ENCODE measurements at regions not wholly inside any gene's neighbourhood (a gene's known extent, or its start where the extent isn't known, plus 50 kb on each side); places are given as distances from the start of the nearest gene placed in this dataset.

DNA sequence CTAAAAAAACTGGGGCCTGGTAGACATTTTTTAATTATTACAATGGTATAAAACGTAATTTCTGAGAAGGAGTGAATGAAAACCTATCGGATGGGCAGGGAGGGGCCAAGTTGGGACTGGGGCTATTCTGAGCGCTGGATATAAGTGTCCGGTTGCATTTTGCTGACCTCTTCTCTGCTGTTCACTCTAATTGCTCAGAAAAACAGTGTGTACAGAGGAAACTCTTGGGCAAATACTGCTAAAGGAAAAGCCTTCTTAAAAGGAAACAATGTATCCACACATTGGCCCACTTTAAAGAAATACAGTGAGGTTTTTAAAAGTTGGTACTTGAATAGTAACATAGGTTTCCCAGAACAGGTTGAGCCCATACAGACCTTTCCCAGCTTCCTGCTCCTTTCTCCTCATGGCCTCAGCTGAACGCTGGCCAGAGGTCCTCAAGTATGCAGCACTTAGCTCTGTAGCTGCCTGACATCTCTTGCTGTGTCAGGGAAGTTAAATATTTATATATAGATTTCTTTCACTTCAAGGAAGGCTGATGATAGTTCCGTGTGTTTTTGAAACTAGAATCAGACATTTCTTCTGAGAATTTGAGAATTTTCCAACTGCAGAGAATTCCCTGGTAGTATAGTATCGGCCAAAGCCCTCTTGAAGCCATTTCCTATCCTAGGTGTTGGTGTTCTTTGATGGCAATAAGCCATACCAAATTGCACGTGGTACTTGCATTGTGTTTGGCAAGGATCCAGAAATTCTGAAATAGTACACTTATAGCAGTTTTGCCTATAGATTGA is 97.1 kb upstream of the SLC4A4 start:
- DNase-seq (ENCODE audit: low read depth) = no peak

DNA sequence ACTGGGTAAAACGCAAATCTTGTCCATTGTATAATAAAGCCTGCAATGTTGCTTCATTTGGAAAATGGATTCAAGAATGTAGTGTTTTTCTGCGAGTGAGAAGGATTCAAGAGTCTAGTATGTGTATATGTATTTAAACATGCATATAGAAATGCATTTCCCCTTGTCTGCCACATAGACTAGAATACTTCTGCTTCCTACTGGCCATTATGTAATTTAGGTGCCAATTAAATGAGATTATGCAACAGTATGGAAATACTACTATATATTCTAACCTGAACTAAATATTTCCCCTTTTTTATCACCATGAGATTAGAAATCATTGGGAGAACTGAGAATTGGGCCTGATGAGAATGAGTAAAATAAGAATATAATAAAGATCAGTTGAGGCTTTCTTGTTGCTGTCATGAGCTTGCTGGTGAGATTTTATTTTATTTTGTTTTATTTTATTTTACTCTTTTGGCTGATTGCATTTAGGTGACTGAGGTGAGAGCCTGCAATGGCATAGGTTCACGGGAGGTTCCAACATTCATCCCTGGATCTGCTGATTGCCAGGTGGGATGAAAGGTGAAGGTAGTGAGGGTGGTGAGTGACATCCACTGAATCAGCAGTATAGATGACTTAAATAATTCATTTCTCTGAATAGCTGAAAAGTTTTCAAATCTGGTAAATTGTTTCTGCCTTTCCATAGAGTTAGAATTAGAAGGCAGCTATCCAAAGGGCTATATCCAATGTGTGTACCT is 95.6 kb upstream of the SLC4A4 start:
- DNase-seq (ENCODE audit: low read depth) = no peak

DNA sequence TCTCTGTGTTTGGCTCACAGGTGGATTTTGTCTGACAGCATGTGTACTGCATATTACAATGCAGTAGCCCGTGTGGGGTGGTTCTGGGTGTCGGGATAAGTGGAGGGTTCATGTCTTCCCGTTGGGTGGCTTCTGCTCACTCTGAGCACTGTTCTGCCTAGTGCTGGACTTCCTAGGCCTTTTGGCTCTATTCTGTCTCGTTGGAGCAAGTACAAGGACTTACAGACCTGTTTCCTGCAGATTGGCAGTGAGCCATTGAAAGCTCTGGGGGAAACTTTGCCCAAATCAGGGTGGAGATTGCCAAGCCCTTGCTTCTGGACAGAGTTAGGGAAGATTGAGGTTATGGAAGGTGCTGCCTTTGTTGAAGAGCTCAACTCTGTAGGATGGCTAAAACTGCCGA is 91.1 kb upstream of the SLC4A4 start:
- DNase-seq (ENCODE audit: low read depth) = no peak

DNA sequence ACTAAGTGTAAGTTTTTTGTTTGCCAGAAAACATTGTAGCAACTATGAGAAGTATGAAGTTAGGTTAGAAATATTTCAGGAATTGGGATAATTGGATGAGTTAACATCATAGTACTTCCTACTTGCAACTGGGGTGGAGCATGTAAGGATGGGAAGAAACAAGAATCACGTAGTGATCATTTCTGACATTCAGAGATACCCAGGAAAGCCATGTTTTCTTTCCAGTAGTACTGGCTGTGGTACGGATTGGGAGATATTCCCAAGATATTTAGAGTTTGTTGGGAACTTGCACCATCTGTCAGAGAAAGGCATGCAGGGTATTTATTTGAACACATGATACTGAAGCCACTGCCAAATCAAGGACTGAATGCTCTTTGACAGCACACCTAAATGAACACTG is 87.6 kb upstream of the SLC4A4 start:
- peak; percentile 94 for DNase-seq (ENCODE audit: low read depth)

DNA sequence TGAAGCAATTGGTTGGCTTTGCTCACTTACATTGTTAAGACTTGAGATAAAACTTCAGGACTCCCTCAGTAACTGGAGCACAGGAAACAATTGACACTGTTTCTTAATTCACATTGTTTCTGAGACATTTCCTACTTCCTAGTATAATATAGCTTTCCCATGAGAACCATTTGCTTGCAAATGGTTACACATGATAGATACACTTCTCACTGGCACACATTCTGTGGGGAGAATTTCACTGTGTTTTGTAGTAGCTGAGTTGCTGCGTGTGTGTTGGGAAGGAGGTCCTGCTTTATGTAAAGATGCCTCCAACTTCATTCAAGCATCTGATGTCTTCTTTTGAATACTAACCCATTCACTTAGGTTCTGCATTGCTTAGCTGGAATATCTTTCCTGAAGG is 85.3 kb upstream of the SLC4A4 start:
- no peak for DNase-seq (ENCODE audit: low read depth)

DNA sequence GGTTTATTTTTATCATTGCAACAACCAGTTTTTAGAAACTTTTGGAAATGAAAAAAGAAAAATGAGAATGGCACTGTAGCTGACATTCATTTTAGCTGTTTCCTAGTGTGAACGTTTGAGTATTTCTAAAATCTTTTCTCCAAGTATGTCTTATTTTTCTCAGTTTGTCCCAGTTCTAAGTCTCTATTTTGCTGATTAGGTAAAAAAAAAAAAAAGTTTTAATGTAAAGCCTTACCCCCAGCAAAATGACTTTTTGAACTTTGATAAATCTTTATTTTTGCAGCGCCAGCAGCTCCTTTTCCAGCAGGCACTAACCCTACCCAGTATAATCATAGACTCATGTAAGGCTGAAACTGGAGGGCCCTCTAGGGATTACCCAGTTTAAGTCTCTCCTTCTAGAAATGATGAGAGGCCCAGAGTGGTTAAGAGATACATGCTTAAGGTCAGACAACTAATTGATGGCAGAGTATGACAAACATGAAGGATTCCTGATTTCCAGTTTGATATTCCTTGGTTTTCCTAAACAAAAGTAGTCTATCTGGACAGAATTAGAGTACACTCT is 84.3 kb upstream of the SLC4A4 start:
- DNase-seq (ENCODE audit: low read depth) = no peak

DNA sequence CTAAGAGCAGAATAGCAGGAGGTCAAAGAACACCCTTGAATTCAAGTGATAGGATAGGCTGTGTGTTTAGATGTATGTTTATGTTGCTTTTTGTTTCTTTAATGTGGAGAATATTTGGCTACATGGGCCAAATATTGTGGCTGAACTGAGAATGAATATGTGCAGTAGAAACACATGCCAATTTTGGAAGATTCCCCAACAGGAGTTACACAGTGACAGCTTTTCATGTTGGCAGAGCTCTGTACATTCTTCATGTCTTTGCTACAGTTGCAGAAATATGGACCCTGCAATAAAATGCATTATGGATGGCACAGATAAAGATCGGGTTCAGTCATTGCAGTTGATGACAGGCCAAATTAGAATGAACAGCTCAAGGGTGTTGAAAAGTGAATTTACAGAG is 82.8 kb upstream of the SLC4A4 start:
- no peak for DNase-seq (ENCODE audit: low read depth)

DNA sequence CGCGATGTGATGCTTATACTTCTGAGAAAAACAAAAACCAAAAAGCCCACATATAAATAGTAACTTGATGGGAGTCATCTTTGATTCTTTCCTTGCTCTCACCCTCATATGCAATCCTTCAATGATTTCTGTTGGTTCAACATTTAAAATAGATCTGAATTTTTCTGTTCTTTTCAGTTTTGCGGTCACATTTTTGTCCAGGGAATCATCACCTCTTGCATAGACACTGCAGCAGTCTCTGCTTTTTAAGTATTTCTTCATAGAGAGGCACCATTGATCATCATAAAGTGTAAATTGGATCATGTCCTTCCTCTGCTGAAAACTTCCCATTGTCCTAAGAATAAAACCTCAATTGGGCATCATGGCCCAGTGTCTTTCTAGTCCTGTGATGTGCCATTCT is 81.1 kb upstream of the SLC4A4 start:
- peak; percentile 32 for DNase-seq (ENCODE audit: low read depth)

DNA sequence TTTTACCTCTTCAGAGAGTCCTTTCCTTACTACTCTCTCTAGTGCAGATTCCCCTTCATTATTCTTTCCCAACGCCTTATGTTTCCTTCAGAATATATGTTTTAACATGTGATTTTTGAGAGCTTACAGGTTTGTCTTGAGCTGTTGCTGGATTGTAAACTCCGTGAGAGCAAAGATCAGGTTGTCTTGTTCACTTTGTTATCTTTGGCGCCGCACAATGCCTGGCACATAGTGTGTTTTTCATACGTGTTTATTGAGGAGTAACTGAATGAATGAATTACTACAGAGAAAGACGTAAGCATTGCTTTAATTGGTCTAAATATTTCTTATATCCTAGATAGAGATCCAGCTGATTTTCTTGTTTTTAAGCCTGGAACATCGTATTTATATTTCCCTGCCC is 80.5 kb upstream of the SLC4A4 start:
- DNase-seq (ENCODE audit: low read depth) = no peak

DNA sequence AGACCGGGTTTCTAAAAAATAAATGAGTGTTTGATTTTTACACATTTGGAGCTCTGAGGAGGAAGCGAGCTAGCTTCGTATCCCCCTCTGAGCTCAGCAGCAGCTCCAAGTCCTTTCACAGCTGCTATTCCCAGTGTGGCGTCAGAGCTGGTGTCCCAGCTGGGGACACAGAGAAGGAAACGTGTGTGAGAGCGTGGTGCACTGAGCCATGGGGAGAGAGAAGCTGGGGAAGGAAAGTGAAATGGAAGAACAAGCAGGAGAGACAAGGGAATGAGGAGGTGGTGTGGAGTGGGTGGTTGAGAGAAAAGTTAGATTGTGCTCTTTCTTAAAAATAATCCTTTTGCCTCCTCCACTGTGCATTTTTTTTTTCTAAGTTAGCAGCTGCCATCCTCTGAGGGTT is 79.5 kb upstream of the SLC4A4 start:
- DNase-seq (ENCODE audit: low read depth) = no peak

DNA sequence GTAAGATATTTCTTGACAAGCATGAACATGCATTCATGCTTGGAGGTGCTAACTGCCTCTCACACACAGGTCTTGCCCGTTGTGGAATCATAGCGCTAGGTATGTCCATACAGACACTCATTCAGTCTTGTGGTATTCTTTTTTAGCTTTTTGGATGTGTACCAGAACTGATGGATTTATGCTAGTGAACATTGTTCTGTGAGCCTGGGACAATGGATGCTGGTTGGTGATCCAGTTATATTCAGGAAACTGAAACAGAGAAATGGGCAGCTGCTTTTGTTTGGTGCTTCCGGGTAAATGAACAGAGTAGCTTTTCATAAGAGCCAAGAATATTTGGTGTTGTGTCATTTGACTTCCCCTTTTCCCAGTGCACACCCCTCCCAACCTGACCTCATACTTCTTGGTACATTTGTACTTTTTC is 78.9 kb upstream of the SLC4A4 start:
- DNase-seq (ENCODE audit: low read depth) = no peak

DNA sequence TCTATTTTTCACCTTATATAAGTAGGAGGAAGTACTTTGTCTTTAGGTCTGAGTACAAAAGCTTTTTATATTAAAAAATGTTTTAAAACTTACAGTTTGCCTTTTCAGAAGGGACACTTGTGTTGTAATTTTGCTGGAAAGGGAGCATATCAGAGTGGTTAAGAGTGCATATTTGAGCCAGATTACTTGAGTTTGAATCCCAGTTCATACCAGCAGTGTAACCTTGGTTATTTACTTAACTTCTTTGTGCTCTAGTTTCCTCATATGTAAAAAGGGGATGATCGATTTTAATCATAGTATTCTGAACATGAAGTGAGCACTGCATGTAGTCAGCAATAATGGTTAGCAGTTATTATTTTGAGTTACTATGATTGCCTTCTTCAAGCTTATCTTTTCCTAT is 78.3 kb upstream of the SLC4A4 start:
- DNase-seq (ENCODE audit: low read depth) = no peak

DNA sequence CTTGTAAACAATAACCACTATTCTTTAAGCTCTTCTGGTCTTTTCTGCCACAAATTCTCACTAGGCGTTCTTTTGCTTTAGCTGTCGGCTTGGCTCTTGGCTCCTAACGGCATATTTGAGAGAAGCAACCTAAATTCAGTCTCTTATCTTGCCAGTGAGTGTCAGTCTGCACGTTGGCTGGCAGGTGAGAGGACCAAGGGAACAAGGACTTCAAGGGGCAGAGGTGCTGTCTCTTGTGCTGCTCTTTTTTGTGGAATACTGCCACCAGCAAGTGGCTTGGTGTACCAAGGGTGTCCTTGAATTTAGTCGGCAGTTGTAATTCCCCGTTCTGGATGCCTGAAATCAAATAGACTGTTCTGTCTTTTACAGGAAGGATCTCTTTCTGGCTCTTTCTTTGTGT is 77.8 kb upstream of the SLC4A4 start:
- DNase-seq (ENCODE audit: low read depth) = no peak

DNA sequence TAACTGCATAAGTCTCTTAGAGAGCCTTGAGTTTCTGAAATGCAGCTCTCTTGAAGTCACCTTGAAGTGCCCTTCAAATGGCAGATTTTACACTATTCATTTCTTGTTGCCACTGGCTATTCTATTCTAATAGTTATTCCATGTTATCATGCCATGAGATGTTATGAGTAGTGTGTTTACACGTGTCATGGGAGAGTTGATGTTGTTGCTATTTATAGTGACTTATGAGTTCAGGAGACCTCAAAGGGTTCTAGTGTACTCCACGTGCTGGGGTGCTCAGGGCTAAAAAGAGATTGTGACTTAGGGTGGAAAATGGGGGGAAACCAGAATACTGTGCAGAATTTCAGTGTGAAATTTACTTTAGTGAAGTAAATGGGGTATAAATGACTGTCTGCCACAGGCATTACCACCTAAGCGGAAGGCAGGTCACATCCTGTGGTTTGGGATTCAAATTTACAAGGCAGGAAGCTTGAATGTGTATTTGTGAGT is 77.1 kb upstream of the SLC4A4 start:
- DNase-seq (ENCODE audit: low read depth) = no peak

DNA sequence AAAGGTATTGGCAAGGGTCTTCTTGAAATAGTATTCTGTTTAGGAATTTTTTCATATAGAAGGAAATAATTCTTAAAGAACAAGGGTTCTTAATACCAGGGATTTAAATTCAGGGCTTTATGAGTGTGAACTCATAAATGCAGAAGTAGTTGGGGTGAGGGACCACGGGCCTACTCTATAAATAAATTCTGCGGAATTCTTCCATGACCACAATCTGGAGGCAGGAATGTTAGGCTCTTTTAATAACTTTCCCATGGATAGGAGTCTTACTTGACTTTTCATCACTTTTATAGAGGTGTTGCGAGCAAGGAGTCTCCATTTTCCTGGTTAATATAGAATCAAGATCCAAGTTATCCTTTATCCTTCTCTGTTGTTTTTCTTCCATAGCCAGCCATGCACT is 76.7 kb upstream of the SLC4A4 start:
- peak; percentile 86 for DNase-seq (ENCODE audit: low read depth)

DNA sequence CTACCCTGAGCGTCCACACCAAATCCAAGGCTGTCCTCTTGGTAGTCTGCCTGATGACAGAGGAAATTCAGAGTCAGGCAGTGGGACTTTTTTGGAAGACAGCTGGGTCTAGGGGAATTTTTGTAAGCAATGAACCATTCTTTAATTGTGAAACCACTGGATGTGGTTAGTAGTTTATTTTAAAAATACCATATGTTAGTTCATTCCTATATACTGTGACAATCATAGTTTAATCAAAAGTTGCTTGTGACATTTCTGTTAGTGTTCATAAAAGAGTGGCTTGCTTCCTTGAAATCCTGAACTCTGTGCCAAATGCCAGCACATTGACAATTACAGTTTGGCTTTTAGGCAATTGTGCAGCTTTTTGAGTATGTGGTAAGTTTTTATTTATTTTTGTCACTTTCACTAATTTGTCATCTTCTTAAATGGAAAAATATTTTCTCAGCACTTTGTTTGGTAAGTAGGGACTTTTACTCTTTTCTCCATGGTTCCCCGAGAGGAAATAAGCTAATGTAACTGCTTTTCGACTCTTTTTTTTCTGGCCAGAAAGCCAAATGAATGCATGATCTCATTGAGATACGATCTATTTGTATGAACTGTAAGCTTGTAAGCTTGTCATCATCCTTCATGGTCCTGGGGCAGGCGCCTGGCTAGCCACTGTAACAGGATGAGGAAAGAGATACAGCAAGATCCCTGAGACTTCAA is 72.6 kb upstream of the SLC4A4 start:
- peak; percentile 93 for DNase-seq (ENCODE audit: low read depth)

DNA sequence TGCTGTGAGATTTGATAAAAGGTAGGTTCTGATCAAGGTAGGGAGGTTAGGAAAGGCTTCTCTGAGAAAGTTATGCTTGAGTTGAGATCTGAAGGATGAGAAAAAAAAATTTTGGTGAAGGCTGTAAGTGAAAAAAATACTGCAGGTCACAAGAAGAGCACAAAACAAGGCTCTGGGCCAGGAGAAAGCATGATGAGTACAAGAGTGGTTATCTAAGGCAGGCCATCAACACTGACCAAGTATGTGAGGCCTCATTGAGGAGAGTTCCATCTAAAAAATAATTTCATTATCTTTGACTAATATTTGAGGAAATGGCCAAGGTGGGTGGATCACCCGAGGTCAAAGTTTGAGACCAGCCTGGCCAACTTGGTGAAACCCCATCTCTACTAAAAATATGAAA is 71.6 kb upstream of the SLC4A4 start:
- DNase-seq (ENCODE audit: low read depth) = peak; percentile 43

DNA sequence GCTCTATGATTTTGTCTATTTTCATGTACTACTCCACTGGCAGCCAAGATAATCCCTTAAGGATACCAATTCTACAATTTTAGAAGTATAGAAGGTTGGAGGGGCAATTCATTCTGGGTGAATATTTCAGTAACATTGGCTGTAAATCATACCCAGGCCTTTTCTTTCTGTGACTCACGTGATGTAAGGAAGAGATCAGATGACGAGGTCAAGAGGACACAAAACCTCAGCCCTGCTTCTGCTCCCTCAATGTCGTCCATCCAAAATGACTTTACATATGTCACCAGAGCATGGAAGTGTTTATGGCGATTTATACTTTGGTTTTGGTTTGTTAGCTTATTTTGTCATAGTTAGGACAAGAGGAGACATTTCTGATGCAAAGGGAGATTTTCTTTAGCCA is 70.7 kb upstream of the SLC4A4 start:
- peak; percentile 58 for DNase-seq (ENCODE audit: low read depth)

DNA sequence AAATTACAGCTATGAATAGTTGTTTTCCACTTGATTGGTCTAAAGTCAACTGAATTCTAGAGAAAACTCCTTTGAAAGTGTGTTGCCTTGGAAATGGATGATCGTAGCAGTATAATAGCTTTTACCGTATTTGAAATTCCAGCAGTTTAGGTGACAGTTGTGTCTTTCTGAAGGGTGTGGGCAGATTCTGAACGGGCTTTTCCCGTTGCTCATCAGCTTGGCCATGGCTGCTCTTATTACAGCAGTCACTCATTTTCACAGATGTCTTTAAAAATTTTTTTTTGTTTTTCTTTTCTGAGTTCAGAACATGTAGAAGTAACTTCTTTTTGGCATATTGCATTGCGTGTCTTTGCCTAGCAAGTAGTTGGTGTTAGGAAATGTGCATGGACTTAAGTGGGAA is 69.6 kb upstream of the SLC4A4 start:
- no peak for DNase-seq (ENCODE audit: low read depth)

DNA sequence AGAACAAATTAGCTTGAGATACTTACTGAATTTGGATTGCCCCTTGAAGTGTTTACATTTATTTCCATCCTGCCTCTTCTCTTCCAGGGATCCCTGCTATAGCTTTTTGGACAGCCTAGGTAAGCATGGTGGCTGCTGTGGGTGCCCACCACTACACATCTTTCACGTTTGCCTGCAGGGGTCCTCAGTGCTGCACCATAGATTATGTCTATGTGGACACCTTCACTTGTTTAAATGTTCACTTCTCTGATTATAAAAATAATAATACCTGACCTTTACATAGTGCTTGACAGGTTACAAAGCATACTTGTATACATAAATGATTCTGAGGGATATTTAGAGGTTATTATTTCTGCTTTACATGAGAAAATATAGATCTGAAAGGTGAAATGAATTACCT is 67.9 kb upstream of the SLC4A4 start:
- peak; percentile 64 for DNase-seq (ENCODE audit: low read depth)

DNA sequence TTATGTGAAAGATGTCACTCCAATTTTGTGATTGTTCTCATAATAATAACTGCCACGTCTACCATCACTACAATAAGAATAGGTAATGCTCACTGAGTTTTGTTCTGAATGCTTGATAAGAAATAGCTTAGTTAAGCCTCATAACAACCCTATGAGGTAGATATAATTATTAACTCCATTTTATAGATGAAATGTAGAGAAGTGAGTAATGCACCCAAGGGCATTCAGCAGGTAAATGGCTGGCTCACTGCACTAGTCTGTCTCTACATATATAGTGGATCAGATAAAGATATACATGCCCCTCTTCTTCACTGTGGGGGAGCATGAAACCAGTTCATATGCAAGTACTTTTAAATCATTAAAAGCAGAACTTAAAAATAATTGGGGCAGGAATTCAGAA is 65.8 kb upstream of the SLC4A4 start:
- DNase-seq (ENCODE audit: low read depth) = no peak

DNA sequence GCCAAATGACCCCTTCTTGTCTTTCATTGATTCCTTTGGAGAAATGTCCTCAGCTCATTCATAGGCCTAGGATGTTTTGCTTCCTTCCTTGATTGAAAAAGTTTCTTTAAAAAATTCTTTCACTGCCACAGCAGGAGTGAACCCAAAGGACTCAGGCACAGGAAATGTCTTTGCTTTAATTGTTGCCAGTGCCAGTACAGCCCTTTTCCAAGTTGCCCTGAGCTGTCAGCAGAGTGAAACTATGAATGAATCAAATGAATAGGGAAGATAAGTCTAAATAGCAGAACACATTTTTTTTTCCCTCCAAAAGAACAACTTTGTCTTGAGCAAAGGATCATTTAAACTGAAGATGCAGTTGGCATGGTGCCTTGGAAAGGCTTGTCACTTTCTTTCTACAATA is 63.8 kb upstream of the SLC4A4 start:
- peak; percentile 39 for DNase-seq (ENCODE audit: low read depth)

DNA sequence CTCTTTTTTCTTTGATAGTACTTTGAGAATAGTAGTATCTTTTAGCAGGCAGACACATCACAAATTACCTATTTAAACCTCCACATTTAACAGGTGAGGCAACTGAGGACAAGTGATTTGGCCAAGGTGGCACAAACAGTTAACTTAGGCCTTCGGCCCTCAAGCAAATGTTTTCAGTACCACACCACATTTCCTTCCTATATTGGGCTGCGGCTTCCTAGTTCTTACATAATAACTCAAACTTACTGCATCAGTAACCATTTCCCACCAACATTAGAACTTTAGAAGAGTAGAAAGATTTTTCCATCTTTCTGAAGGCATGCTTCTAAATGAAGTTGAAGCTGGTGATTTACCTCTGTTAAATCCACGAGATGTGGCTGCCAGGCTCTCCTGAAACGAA is 63.2 kb upstream of the SLC4A4 start:
- no peak for DNase-seq (ENCODE audit: low read depth)
